Loucy (cell line): ENCODE measurements at regions not wholly inside any gene's neighbourhood (a gene's known extent, or its start where the extent isn't known, plus 50 kb on each side); places are given as distances from the start of the nearest gene placed in this dataset.

Experiments
- H2AFZ ChIP-seq: fragments of 200-600 bp; sonication (generic); 2 replicates; pipeline ENCODE4 v1.6.0; 2016; ENCODE audit warnings: antibody characterized with exemption, mild to moderate bottlenecking, low read length, moderate library complexity
- H3F3A ChIP-seq: fragments of 200-600 bp; 2 replicates; pipeline ENCODE4 v1.6.0; 2016; ENCODE audit warnings: antibody characterized with exemption, low read depth, mild to moderate bottlenecking
- H3K27me3 ChIP-seq: fragments of 200-600 bp; sonication (generic); 2 replicates; pipeline ENCODE4 v1.6.1; 2014; ENCODE audit warnings: low read length, mild to moderate bottlenecking; ENCODE audit not compliant: insufficient read depth, poor library complexity, severe bottlenecking
- H3K36me3 ChIP-seq: fragments of 200-600 bp; sonication (generic); 2 replicates; pipeline ENCODE4 v1.6.1; 2016; ENCODE audit warnings: low read length; ENCODE audit not compliant: insufficient read depth
- H3K4me1 ChIP-seq: fragments of 200-600 bp; sonication (generic); 2 replicates; pipeline ENCODE4 v1.5.1; 2014; ENCODE audit warnings: low read length, mild to moderate bottlenecking; ENCODE audit not compliant: insufficient read depth, poor library complexity, severe bottlenecking
- H3K4me2 ChIP-seq: fragments of 200-600 bp; sonication (generic); 2 replicates; pipeline ENCODE4 v1.6.0; 2014; ENCODE audit warnings: antibody characterized with exemption, low read length, low read depth, mild to moderate bottlenecking; ENCODE audit not compliant: poor library complexity, severe bottlenecking
- H3K4me3 ChIP-seq: fragments of 200-600 bp; sonication (generic); 2 replicates; pipeline ENCODE4 v1.5.1; 2014; ENCODE audit warnings: low read length, mild to moderate bottlenecking, mixed read lengths; ENCODE audit not compliant: poor library complexity, severe bottlenecking
- H3K79me2 ChIP-seq: fragments of 200-600 bp; sonication (generic); 2 replicates; pipeline ENCODE4 v1.6.1; 2014; ENCODE audit warnings: low read length; ENCODE audit not compliant: insufficient read depth
- H3K9ac ChIP-seq: fragments of 200-600 bp; sonication (generic); 2 replicates; pipeline ENCODE4 v1.6.0; 2014; ENCODE audit warnings: mild to moderate bottlenecking, low read depth, low read length, moderate library complexity; ENCODE audit not compliant: poor library complexity, severe bottlenecking
- H3K9me2 ChIP-seq: fragments of 200-600 bp; sonication (generic); replicated peaks from 2 replicates; pipeline ENCODE4 v1.6.1; 2016; ENCODE audit warnings: low read depth, low read length, mixed read lengths
- H3K9me3 ChIP-seq: fragments of 200-600 bp; sonication (generic); 2 replicates; pipeline ENCODE4 v1.6.1; 2014; ENCODE audit warnings: mild to moderate bottlenecking, antibody characterized with exemption, low read length, low read depth; ENCODE audit not compliant: insufficient read depth
- H4K20me1 ChIP-seq: fragments of 200-600 bp; sonication (generic); 2 replicates; pipeline ENCODE4 v1.6.0; 2014; ENCODE audit warnings: antibody characterized with exemption, low read length, mild to moderate bottlenecking; ENCODE audit not compliant: insufficient read depth, poor library complexity, severe bottlenecking
- EZH2phosphoT487 ChIP-seq: fragments of 200-600 bp; IDR thresholded peaks from 2 replicates; pipeline ENCODE4 v1.6.1; 2018; ENCODE audit warnings: antibody characterized with exemption, mild to moderate bottlenecking, moderate library complexity, borderline replicate concordance
- TF ChIP-seq, protein P1 (sequence below): fragments of 200-600 bp; sonication (generic); conservative IDR thresholded peaks from 2 replicates; pipeline ENCODE4 v1.5.1; 2014; ENCODE audit warnings: mild to moderate bottlenecking, antibody characterized with exemption, low read length

DNA sequence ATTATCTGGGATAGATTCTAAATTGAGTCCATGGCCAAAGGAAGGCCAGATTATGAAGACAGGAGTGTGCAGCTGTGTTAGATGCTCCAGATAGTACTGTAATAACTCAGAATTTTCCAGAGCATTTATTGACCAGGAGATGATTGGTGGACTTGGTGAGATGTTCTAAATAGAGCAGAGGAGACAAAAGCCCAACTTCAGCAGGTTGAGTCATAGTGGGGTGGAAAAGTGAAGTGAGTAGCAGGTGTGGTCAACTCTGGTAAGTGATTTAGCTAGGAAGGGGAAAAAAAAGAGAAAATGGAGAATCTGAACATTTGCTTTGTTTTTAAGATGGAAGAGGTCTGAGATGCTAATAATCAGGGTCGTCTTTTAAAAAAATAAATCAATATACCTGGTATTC, 227.4 kb downstream of the TMEM200A start:
- H3K9ac ChIP-seq: no peak overlapping the region
- no peaks in the 10 kb centered on the region for H3K9me2 ChIP-seq
- H3K27me3 ChIP-seq: peaks cover 43% of the 10 kb centered on the region
- TF ChIP-seq, protein P1, sequence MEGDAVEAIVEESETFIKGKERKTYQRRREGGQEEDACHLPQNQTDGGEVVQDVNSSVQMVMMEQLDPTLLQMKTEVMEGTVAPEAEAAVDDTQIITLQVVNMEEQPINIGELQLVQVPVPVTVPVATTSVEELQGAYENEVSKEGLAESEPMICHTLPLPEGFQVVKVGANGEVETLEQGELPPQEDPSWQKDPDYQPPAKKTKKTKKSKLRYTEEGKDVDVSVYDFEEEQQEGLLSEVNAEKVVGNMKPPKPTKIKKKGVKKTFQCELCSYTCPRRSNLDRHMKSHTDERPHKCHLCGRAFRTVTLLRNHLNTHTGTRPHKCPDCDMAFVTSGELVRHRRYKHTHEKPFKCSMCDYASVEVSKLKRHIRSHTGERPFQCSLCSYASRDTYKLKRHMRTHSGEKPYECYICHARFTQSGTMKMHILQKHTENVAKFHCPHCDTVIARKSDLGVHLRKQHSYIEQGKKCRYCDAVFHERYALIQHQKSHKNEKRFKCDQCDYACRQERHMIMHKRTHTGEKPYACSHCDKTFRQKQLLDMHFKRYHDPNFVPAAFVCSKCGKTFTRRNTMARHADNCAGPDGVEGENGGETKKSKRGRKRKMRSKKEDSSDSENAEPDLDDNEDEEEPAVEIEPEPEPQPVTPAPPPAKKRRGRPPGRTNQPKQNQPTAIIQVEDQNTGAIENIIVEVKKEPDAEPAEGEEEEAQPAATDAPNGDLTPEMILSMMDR: no peak
- TF ChIP-seq EZH2phosphoT487: no peak
- no peak overlapping the region for H3K4me2 ChIP-seq
- H4K20me1 ChIP-seq: no peaks in the 10 kb centered on the region
- H3K9me3 ChIP-seq: no peaks in the 10 kb centered on the region
- H3F3A ChIP-seq: no peaks in the 10 kb centered on the region
- no peaks in the 10 kb centered on the region for H3K36me3 ChIP-seq
- H2AFZ ChIP-seq: no peak overlapping the region
- no peak overlapping the region for H3K4me3 ChIP-seq
- H3K4me1 ChIP-seq: no peaks in the 10 kb centered on the region
- H3K79me2 ChIP-seq: no peaks in the 10 kb centered on the region

DNA sequence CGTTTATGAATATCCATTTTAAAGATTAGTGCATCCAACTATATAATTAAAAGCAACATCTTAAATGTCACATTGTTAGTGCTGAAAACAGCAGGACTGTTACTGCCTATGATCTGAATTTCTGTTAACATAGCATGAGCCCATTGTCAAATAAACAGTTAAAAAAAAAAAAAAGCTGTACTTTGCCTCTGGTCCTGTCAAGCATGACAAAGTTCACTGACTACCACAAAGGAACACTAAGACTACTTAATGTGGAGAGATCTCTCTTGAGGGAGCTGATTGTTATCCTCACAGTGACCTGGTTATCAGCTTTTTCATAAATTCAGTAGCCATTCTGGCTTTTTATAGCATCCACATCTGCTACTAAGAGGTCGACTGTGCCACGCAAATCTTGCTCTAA, 228.1 kb downstream of the TMEM200A start:
- Histone ChIP-seq H3K9ac (no peak overlapping the region), H3K4me1 (no peaks in the 10 kb centered on the region), H3K4me2 (no peak overlapping the region), H3F3A (no peaks in the 10 kb centered on the region), H2AFZ (no peak overlapping the region), H4K20me1 (no peaks in the 10 kb centered on the region), H3K27me3 (peaks cover 51% of the 10 kb centered on the region), H3K9me2 (no peaks in the 10 kb centered on the region), H3K36me3 (no peaks in the 10 kb centered on the region), H3K4me3 (no peak overlapping the region), H3K9me3 (no peaks in the 10 kb centered on the region), H3K79me2 (no peaks in the 10 kb centered on the region)
- TF ChIP-seq, protein P1: no peak
- no peak for TF ChIP-seq EZH2phosphoT487

DNA sequence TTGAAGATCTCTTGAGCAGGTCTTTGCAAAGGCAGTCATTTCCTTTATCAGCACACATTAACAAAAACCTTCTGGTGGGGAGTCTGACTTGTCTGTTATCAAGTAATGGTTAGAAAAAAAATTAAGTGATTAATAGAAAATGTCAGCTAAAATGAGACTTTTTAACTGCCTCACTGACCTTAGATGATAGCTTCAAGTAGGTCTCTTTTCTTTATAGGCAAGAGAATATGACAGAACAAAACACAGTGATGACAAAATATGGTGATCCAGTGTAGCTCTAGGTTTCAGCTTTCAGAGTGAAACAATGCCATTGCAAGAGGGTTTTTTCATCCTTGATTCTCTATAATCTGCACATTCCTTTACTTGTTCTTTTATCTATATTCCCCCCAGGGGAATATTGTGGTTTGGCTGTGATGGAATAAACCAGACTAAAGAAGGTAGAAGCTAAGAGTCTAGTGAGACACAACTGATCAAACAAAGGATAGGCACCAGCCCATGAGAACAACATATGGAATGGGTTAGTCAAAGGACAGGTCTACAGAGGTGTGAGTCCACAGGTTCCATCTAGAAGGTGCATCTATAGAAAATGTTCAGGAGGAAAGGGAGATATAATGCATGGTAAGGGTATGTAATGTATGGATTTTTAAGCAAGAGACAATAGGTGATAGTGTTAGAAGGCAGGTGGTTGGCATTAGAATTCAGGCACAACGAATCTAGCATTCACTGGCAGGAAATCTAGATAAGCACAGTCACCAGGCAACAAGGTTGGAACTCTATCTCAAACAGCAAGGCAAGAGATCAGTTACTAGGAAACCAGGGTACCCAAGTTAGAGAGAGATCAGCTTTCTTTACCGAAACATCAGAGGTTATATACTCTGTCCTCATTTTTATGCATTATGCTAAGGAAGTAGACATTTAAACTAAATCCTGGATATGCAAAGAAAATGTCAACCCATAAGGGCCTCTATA, 228.9 kb upstream of the SMLR1 start:
- H3K36me3 ChIP-seq: no peaks in the 10 kb centered on the region
- no peaks in the 10 kb centered on the region for H4K20me1 ChIP-seq
- TF ChIP-seq, protein P1: no peak
- TF ChIP-seq EZH2phosphoT487: no peak
- no peak overlapping the region for H2AFZ ChIP-seq
- peaks cover 21% of the 10 kb centered on the region for H3K4me1 ChIP-seq
- H3F3A ChIP-seq: no peaks in the 10 kb centered on the region
- H3K9me3 ChIP-seq: no peaks in the 10 kb centered on the region
- H3K4me3 ChIP-seq: no peak overlapping the region
- H3K4me2 ChIP-seq: no peak overlapping the region
- no peak overlapping the region for H3K9ac ChIP-seq
- no peaks in the 10 kb centered on the region for H3K79me2 ChIP-seq
- no peaks in the 10 kb centered on the region for H3K9me2 ChIP-seq
- peaks cover 57% of the 10 kb centered on the region for H3K27me3 ChIP-seq
